Stimulated activated naive CD4-positive, alpha-beta T cell (primary cell): ENCODE measurements at regions not wholly inside any gene's neighbourhood (a gene's known extent, or its start where the extent isn't known, plus 50 kb on each side); places are given as distances from the start of the nearest gene placed in this dataset.

Source experiments
- DNase-seq, 6 experiments: peaks; one replicate each; lab custom pipeline; 2025; lab: John Stamatoyannopoulos, UW

DNA sequence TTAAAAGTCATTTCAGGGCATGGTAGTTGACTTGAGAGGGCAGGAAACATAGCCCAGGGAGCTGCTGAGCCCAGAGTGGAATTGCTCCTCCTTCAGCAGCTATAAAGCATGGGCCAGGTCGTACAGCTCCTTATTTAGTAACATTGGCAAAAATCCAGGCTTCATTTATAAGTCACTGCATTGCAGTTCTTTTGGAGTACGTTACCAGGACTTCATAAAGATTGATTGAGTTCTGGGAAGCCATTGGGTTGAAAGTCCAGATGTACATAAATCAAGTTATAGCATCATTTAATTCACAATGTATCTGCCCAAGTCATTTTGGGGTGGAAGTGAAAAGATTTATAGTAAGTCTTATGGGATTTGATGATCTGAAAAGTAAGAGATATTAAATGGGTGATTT, 53.0 kb upstream of the ANKEF1 start:
- no peak for DNase-seq

DNA sequence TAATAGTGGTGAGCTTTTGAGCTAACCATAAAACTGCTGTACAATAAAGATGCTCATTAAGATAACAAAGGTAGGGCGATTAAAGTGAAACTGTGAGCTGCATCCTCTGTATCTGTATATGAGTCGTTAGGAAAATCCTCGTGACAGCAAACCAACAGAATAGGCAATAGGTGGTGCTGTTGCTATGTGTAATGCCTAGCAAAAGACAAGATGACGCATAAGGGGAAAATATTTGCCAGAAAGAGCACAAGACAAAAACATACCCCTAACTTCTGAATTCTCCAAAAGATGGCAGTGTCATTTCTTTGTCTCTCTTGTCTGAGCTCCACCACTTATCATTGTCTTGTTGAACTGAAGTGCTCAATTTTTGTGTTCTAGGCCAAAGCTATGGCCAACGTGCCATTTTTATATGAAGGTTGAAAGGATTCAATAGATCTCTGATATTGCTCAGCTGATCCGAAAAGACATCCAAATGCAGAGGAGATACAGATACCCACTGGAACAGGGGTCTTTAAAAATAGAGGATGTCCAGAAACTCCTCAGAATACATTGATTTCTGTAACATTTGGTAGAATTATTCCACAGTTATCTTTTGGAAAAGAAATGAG, 56.3 kb upstream of the ANKEF1 start:
- DNase-seq = peak in 5 of 6 experiments; percentile 4 to 65 (median 38)

DNA sequence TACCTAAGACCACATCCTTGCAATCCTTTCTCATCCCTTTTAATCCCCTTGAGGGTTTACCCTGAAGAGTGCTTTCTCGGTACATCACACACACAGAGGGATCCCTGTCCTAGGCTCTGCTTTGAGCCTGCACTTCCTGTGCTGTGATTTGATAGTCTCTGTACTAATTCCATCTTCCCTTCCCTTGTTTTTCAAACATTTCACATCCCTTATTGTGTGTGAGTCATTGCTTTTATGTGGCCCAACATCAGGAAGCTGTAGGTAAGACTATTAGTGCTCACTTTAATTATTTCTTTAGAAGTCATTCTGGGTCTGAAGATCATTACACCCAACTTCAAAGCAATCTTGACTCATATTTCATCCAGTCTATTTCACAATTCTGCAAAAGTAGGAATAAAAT, 57.2 kb upstream of the ANKEF1 start:
- no peak for DNase-seq

DNA sequence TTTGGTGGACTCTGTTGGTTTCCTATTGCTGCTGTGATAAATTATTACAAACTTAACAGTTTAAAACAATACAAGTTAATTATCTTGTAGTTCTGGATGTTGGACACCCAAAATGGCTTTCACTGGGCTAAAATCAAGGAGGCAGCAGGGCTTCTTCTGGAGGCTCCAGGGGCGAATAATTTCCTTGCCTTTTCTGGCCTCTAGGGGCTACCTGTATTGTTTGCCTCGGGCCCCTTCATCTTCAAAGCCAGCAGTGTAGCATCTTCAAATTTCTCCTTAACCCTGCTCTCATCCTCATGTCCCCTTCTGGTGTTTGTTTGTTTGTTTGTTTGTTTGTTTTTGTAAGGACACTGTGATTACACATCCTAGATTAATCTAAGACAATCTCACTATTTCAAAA, 60.5 kb upstream of the ANKEF1 start:
- no peak for DNase-seq

DNA sequence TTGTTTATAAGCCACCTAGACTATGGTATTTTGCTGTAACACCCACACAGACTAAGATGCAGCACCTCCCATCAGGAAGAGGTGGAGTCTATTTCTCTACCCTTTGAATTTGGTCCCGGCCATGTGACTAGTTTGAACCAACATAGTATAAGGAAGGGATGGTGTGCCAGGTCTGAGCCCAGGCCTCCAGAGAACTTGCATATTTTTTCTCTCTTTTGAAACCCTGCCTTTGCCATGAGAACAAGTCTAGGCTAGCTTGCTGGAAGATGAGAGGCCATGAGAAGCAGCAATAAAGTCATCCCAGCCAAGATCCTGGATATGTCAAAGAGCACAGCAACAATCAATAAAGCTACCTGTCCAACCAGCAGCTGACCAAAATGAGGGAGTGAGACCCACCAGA, 63.0 kb upstream of the ANKEF1 start:
- no peak for DNase-seq

DNA sequence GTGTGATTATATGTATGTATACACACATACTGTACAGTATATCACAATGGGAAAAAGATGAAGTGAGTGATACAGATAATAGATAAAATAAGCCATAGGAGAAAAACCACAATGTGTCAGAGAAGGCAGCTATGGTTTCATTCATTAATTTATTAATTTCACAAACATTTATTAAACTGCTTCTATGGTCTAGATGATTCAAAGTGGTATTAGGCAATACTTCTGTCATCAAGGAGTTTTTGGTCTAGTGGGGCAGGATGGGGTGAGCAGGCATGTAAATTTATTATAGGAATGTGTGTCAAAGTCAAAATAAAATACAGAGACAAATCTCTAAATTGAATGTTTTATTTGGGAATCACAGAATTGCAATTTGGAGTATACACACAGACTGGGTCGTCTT, 65.2 kb upstream of the ANKEF1 start:
- DNase-seq = no peak

DNA sequence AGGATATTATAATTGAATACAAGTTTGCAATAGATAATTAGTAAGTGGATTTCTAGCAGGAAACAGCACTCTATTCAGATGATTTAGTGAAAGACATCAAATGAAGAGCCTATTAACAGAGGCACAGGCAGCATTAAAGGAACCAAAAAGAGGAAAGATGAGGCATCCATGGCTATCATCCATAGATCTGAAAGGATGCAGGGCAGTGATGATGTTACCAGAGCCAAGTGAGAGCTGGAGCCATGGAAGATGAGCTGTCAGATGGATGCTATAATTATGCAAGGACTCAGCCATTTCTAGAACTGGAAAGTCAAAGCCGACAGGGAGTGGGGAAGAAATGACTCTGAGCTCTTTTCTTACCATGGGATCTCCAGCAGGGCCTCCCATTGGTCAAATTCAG, 66.8 kb upstream of the ANKEF1 start:
- DNase-seq = no peak

DNA sequence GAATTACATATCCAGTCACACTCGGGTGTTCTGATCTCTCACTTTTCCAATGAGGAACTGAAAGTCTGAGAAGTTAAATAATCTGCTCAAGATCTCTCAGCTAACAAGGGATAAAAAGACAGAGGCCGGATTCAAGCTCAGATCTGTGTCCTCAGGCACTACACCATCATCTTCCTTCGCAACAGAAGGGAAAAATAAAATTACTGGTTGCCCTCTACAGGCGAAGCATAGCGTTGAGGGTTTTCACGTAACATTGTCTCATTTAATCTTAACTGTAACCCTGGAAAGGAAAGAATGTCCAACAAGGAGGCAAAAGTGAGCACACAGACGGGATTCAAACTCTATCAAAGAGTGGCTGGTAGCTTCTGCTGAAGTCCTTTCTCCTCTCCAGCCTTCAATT, 67.8 kb upstream of the ANKEF1 start:
- DNase-seq = no peak

DNA sequence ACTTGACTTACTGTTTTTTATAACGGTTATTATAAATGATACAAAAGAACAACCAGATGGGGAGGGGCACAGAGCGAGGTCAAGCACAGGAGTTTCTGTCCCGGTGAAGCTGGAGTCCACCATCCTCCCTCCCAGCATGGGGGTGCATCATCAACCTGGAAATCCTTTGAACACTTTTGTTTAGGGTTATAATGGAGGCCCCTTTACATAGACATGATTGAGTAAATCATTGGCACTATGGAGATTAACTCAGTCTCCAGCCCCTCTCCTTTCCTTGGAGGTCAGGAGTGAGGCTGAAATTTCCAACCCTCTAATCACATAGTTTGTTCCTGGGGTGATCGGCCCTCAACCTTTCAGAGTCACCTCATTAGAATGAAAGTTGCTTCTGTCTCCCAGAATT, 71.8 kb upstream of the ANKEF1 start:
- DNase-seq = no peak

DNA sequence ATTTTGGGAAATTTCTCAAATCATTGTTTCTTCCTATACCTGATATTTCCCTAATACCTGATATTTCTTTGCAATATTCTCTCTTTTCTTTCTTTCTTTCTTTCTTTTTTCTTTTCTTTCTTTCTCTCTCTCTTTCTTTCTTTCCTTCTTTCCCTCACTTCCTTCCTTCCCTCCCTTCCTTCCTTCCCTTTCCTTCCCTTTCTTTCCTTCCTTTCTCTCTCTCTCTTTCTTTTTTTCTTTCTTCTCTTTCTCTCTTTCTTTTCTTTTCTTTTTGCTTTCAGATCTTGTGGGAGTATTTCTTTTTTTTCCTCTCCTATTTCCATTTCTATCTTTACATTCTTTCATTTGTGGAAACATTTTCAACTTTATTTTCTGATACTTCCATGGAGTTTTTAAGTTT, 76.1 kb upstream of the ANKEF1 start:
- DNase-seq = no peak

DNA sequence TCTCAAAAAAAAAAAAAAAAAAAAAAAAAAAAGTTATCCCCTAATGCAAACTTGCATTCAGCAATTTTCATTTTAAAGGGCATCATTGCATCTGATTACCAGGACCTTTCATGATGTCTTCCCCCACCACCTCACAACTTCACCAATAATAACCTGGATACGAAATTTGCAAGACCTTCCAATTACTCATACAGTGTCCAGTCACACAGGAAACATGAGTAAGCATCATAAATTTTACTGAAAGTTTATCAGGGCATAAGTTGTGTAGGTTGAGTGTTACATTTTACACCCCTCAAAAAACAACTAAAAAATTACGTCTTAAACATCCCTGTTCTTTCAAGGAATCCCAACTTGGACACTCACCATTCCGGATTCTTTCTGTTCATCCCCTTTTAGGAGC, 79.1 kb upstream of the ANKEF1 start:
- no peak for DNase-seq

DNA sequence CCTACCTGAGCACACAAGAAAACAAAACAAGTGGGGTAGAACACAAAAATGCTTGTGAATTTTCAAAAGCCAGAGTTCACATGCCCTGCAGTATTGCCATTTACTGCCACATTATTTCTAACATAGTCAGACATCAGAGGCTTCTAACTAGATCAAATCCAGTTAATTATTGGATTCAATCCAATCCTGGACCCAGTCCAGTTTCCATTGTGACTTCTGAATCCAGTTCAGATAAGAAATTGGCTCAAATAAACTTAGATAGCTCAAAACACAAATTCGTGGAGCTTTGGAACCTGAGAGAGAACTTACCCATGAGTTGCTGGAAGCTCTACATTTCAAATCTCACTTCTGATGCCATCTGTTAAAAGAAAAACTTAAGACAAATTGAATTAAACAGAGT, 85.2 kb upstream of the ANKEF1 start:
- no peak for DNase-seq

DNA sequence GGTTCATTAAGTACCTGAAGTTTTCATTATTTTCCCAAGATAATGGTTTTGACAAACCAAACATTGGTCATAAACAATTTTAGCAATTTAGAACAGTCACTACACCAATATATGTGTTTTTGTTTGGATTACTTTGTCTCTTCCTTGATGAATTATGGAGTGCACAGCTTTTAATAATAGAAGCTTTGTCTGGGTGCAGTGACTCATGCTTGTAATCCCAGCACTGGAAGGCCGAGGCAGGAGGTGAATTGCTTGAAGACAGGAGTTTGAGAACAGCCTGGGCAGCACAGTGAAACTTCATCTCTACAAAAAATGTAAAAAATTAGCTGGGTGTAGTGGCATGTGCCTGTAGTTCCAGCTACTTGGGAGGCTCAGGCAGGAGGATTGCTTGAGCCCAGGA, 89.4 kb upstream of the ANKEF1 start:
- DNase-seq = no peak

DNA sequence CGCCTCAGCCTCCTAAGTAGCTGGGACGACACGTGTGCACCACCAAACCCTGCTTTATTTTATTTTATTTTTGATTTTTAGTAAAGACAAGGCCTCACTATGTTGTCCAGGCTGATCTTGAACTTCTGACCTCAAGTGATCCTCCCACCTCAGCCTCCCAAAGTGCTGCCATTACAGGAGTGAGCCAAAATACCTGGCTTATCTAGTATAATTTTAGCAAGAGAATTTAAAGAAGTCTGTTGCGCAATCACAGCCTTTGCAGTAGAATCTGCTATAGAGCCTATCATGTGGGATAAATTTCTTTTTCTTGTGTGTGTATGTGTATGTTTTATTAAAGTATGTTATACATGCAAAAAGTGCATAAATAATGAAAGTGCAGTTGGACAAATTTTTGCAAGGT, 92.1 kb upstream of the ANKEF1 start:
- DNase-seq = no peak

DNA sequence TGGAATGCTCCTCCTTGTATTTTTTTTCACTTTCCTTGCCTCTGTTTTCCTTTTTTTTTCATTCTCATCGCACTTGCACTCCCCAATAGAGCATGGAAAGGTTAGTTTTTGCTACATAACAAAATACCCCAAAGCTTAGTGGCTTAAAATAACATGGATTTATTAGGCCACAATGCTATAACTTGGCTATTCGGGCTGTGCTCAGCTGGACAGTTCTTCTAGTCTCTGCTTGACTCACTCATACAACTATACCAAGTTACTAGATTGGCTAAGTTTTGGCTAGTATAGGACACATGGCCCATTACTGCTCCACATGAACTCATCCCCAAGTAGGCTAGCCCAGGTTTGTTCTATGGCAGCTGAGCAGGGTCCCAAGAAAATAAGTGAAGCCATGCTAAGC, 94.5 kb upstream of the ANKEF1 start:
- no peak for DNase-seq

DNA sequence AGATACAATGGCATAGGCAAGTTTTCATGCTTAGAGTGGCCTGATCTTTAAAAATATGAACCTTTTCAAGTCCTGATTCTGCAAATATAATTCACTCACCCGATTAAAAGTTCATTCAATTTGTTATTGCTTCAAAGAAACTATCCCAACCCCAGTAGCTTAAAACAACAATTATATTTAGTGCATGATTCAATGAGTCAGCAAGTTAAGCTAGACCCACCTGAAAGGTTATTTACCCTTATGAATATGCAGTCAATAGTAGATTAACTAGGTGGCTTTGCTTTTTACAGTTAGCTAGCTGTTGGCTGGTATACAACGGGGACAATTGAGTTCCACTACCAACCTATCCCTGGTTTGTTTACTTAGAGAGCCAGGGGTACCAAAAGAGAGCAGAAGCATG, 95.6 kb upstream of the ANKEF1 start:
- DNase-seq = no peak

DNA sequence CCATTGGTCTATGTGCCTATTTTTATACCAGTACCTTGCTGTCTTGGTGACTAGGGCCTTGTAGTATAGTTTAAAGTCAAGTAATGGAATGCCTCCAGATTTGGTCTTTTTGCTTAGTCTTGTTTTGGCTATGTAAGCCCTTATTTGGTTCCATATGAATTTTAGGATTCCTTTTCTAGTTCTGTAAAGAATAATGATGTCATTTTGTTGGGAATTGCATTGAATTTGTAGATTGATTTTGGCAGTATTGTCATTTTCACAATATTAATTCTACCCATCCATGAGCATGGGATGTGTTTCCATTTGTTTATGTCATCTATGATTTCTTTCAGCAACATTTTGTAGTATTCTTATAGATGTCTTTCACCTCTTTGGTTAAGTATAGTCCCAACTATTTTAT, 96.4 kb upstream of the PAK5 start:
- no peak for DNase-seq

DNA sequence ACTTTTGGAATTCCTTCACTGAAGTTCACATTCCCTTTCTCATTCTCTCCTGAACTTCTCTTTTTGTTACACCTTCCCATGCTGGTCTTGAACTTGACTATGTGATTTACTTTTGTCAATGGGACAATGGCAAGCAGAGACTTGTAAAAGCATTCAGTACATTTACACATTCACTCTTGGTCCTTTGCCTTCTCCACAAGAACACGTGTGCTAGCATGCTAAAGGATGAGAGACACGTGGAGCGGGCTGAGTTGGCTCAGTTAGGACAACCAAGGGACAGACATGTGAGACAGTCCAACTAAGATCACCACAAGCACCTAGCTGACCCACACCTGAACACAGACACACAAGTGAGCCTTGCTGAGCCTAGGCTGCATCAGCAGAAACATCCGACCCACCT, 91.3 kb upstream of the PAK5 start:
- DNase-seq = no peak

DNA sequence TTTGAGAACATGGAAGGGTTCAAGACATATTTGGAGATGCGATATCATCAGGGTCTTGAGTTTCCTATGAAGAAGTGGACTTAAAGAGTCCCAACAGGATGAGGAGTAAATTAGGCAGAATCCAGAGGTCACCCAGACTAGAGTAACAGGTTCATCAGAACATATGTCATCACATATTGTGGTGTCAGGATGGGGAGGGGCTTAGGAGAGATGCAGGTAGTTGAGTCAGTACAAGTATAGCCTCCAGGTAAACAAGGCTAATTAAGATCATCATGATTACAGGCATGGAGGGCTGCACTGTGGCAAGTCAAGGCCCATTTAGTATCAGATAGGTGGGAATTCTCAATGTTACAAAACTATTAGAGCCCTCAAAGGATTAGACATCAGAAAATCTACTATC, 90.1 kb upstream of the PAK5 start:
- DNase-seq = no peak

DNA sequence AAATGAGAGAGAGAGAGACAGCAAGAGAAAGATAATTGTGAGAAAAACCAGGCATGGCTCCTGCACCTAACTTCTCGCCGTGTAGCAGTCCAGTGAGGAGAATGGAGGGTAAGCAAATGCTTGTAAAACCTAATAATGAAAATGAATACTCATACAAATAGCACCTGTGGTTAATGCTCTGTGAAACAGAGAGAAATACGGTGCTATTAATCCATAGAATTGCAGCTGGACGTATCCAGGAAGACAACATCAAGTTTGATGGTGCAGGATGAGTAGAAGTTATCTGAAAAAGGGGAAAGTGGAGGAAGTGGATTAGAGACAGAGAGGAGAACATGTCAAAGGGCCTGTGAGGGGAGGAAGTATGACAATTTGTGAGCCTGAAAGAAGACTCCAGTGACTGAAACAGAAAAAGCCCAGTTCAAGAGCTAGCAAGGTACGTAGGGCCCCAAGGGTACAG, 89.4 kb upstream of the PAK5 start:
- no peak for DNase-seq

DNA sequence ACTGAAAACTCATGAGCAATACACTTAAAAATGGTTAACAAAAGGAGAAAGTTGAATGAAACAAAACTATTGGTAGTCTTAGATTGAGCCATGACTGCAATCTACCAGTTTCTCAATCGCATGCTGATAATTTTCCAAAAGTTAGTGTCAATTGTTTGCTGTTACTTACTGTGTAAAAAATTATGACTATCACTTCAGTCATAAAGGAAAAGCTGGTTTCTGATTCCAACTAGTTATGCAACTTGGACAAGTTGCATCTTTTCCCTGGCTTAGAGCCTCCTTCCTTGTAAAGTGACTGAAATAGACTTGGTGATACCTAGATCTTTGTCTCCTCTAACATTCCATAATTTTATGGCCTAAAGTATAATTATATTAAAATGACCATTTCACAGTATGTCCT, 88.3 kb upstream of the PAK5 start:
- DNase-seq = no peak

DNA sequence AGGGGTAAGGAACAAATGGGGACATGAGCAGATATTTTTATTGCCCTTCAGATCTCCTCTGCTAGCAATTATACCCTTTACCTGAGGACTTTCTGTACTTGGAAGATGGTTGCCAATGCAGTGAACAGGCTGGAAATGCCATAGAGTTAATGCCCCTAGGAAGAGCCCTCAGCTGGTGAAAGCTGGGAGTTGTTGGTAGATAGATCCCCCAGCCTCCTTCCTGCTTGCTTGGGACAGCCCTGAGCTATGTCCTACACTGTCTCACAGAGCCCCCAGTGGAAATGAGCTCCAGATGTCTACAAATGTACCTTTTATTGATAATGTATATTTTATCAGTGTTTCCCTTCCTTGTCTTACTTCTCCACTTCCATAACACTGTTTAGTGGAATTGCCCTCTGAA, 87.6 kb upstream of the PAK5 start:
- no peak for DNase-seq

DNA sequence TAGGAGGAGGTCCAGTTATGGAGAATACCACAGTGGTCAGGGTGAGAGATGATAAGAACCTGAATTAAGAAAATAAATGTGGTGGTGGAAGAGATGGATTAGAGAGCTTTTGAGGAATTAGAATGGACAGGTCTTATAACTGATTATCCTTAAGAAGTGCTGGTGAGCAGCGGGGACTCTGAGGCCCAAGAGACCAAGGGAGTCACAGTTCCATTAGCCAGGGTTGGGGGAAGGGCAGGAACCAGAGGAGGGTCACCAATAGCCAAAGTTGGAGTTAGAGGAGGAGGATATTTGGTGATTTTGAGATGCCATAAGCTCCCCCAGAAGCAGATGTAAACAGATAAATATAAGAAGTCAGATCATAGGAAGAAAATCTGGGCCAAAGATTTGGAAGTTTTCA, 87.1 kb upstream of the PAK5 start:
- no peak for DNase-seq

DNA sequence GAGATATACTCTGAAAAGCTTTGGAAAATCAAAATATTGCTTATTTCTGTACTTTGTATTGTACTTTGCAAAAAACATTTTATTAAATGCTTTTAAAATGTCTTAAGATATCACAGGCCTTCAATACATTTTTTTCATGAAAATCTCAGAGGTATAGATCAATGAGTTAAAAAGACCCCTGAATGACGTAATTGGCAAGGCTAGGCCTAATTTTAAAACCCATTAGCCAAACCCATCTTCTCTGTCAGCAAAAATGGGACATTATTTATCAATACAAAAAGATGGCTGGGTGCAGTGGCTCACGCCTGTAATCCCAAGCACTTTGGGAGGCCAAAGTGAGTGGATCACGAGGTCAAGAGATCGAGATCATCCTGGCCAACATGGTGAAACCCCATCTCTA, 84.8 kb upstream of the PAK5 start:
- DNase-seq = no peak

DNA sequence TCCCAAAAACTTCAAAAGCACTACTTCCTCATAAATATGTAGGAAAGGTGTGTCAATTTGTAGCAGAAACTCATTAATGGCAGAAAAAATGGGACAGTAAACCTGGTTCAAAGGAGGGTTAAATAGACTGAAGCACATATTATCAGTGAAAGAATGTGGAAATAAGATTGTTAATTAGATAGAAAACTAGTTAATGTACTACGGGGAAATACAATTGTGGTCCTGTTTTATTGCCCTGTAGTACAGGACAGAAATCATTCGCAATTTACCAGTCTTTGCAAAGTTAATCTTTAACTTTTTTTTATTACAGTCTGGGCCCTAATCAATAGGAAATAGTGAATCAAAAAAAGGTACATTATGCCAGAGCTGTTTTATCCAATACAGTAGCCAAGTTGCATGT, 82.0 kb upstream of the PAK5 start:
- DNase-seq = no peak
